RWPE1 (cell line): ENCODE measurements at regions not wholly inside any gene's neighbourhood (a gene's known extent, or its start where the extent isn't known, plus 50 kb on each side); places are given as distances from the start of the nearest gene placed in this dataset.
A peak's percentile ranks its signal among the peaks of the same experiment; 100 is the strongest.

Experiments used
- CTCF ChIA-PET: fragments of 350-600 bp; sonication (Branson Sonifier 250); formaldehyde crosslinking; extraction: SDS; loops from one replicate; lab custom pipeline; 2021; lab: Yijun Ruan, JAX
- POLR2A ChIA-PET: fragments of 400-600 bp; formaldehyde crosslinking; extraction: SDS; loops from one replicate; lab custom pipeline; 2020; ENCODE audit warnings: antibody characterized with exemption; ENCODE audit not compliant: low non-redundant PET; lab: Yijun Ruan, JAX
- DNase-seq: peaks from one replicate; pipeline ENCODE4 v3.0.0; 2012; ENCODE audit warnings: low spot score
- H3K27ac ChIP-seq: fragments of 450-650 bp; 2 replicates; pipeline ENCODE4 v1.5.1; 2017
- CTCF ChIP-seq: fragments of 450-650 bp; conservative IDR thresholded peaks from 2 replicates; pipeline ENCODE4 v1.5.1; 2017; ENCODE audit warnings: low read depth, mild to moderate bottlenecking

GRCh38 chr6:138569554-138569953 is 70.3 kb upstream of the NHSL1 start:
- H3K27ac ChIP-seq, result no peak overlapping the region
- no peak for TF ChIP-seq CTCF
- POLR2A ChIA-PET, result no interaction called here
- CTCF ChIA-PET, result interaction anchor here (0.6 kb wide), 1 partner anchor 50 kb away, joined by 4 read pairs; no protein-coding TSS in a partner anchor
- DNase-seq, result no peak

- TF ChIP-seq CTCF, result no peak
- DNase-seq, result no peak
- POLR2A ChIA-PET, result no interaction called here
- CTCF ChIA-PET, result interaction anchor here (0.6 kb wide), 1 partner anchor 50 kb away, joined by 4 read pairs; no protein-coding TSS in a partner anchor
- no peak overlapping the region for H3K27ac ChIP-seq
Observed at GRCh38 chr6:138569970-138570724, 70.9 kb upstream of the NHSL1 start.

- TF ChIP-seq CTCF, result no peak
- ChIA-PET CTCF (no interaction called here), POLR2A (no interaction called here)
- no peak for DNase-seq
- H3K27ac ChIP-seq, result no peak overlapping the region
Observed at GRCh38 chr6:138570725-138571029, 71.4 kb upstream of the NHSL1 start.

- no peak for DNase-seq
- ChIA-PET CTCF (interaction anchor here (0.6 kb wide), 1 partner anchor 194 kb away, joined by 3 read pairs; no protein-coding TSS in a partner anchor), POLR2A (no interaction called here)
- no peak overlapping the region for H3K27ac ChIP-seq
- no peak for TF ChIP-seq CTCF
Observed at GRCh38 chr6:138571181-138571580, 71.9 kb upstream of the NHSL1 start.

- TF ChIP-seq CTCF, result no peak
- POLR2A ChIA-PET, result no interaction called here
- no peak for DNase-seq
- CTCF ChIA-PET, result interaction anchor here (0.6 kb wide), 1 partner anchor 194 kb away, joined by 3 read pairs; no protein-coding TSS in a partner anchor
- H3K27ac ChIP-seq, result no peak overlapping the region
Observed at GRCh38 chr6:138571585-138572166, 72.4 kb upstream of the NHSL1 start.

- no peak for TF ChIP-seq CTCF
- ChIA-PET POLR2A (no interaction called here), CTCF (interaction anchor here (0.6 kb wide), 1 partner anchor 95 kb away, joined by 3 read pairs; no protein-coding TSS in a partner anchor)
- H3K27ac ChIP-seq, result 0 out of 2 replicates have a peak overlapping the region, but pooled peaks have one; percentile 14
- peak; percentile 72 for DNase-seq
Observed at GRCh38 chr6:138572167-138572875, 73.0 kb upstream of the NHSL1 start.
